ENCODE measurements at regions not wholly inside any gene's neighbourhood (a gene's known extent, or its start where the extent isn't known, plus 50 kb on each side); places are given as distances from the start of the nearest gene placed in this dataset.

DNA sequence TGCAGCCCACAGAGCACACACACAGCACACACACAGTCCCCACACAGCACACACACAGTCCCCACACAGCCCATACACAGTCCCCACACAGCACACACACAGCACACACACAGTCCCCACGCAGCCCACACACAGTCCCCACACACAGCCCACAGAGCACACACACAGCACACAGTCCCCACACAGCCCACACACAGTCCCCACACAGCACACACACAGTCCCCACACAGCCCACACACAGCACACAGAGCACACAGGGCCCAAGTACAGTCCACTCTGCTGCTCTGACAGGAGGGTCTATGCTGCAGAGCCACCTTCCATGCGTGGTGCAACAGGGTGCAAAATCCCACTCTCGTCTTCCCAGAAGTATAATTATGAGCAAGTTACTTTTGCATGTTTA is 240.5 kb upstream of the SALL3 start:
- H3K4me3 ChIP-seq (ENCODE audit: low read depth in 1 of 2, low read length in 2 of 2), result no peak overlapping the region
- no peaks in the 10 kb centered on the region for H3K27me3 ChIP-seq (ENCODE audit: control insufficient read depth in 1 of 2, insufficient read depth in 2 of 2, low read length in 2 of 2)
- no peaks in the 10 kb centered on the region for H3K4me1 ChIP-seq (ENCODE audit: control insufficient read depth in 2 of 2, insufficient read depth in 2 of 2, low read length in 1 of 2)
- no peaks in the 10 kb centered on the region for H3K36me3 ChIP-seq (ENCODE audit: control insufficient read depth in 2 of 2, insufficient read depth in 2 of 2, low read length in 1 of 2)
- WGBS, 2 donors, result 94 to 98% methylated on average over 3 of the region's 3 CpGs
- no peak overlapping the region for H3K27ac ChIP-seq (ENCODE audit: low read depth in 2 of 2, low read length in 1 of 2)
- H3K9me3 ChIP-seq (ENCODE audit: control insufficient read depth in 2 of 2, insufficient read depth in 1 of 2, low read depth in 1 of 2, low read length in 1 of 2), result no peaks in the 10 kb centered on the region

DNA sequence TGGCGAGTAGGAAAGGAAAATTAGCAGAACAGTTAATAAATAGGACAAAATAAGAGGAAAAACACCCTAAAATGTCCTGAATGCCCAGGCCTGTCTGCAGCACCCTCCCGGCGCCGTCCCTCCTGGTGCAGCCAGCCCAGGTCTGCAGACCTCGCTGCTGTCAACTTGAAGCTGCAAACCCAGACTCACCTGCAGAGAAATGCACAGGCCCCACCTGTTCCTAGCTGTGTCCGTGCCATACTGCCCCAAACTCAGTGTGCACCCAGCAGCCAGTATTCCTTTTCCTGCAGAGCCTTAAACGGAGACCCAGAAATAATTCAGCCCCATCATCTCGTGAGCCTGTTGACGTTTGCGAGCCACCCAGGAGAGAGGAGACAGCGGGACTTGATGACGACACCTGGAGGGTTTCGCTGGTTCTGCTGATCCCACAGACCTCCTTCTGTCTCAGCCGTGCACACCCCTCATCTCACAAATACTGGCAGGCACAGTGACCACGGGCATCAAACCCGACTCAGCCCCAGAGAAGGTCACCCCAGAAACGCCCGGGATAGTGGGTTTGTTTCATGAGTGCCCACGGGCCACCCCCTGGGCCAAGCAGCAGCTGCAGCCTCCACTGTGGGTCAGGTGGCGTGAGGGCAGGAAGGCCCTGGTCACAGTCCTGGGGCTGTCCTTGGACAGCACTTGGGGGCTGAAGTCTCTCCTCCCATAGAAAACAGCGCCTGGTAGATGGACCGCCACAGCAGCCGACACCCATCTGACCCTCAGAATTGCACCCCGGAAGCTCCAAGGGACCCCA is 239.5 kb upstream of the SALL3 start:
- Histone ChIP-seq H3K4me1 (ENCODE audit: control insufficient read depth in 2 of 2, insufficient read depth in 2 of 2, low read length in 1 of 2) (no peaks in the 10 kb centered on the region), H3K27ac (ENCODE audit: low read depth in 2 of 2, low read length in 1 of 2) (no peak overlapping the region), H3K9me3 (ENCODE audit: control insufficient read depth in 2 of 2, insufficient read depth in 1 of 2, low read depth in 1 of 2, low read length in 1 of 2) (no peaks in the 10 kb centered on the region), H3K4me3 (ENCODE audit: low read depth in 1 of 2, low read length in 2 of 2) (no peak overlapping the region), H3K36me3 (ENCODE audit: control insufficient read depth in 2 of 2, insufficient read depth in 2 of 2, low read length in 1 of 2) (no peaks in the 10 kb centered on the region), H3K27me3 (ENCODE audit: control insufficient read depth in 1 of 2, insufficient read depth in 2 of 2, low read length in 2 of 2) (no peaks in the 10 kb centered on the region)
- WGBS, 2 donors, result 86 to 89% methylated on average over 24 of the region's 24 CpGs

DNA sequence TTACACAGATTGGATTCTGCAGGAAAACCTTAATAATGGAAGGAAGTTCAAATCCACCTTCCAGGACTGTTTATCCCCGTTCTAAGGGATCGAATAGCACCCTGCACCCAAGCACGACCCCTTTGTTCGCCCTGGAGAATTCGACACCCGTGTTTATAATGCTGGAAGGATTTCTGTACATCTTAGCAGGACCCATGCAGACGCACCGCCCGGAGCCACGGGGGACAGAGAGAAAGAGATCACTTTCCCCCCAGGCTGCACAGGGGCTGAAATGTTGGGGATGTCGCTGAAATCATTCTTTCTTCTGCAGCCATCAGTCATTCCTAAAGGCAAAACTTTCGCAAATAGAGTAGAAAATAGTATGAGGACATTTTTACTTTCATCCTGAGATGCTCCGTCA is 238.7 kb upstream of the SALL3 start:
- no peaks in the 10 kb centered on the region for H3K27me3 ChIP-seq (ENCODE audit: control insufficient read depth in 1 of 2, insufficient read depth in 2 of 2, low read length in 2 of 2)
- H3K27ac ChIP-seq (ENCODE audit: low read depth in 2 of 2, low read length in 1 of 2), result no peak overlapping the region
- 68 to 69% methylated on average over 13 of the region's 13 CpGs for WGBS, 2 donors
- no peaks in the 10 kb centered on the region for H3K9me3 ChIP-seq (ENCODE audit: control insufficient read depth in 2 of 2, insufficient read depth in 1 of 2, low read depth in 1 of 2, low read length in 1 of 2)
- no peaks in the 10 kb centered on the region for H3K36me3 ChIP-seq (ENCODE audit: control insufficient read depth in 2 of 2, insufficient read depth in 2 of 2, low read length in 1 of 2)
- H3K4me1 ChIP-seq (ENCODE audit: control insufficient read depth in 2 of 2, insufficient read depth in 2 of 2, low read length in 1 of 2), result no peaks in the 10 kb centered on the region
- H3K4me3 ChIP-seq (ENCODE audit: low read depth in 1 of 2, low read length in 2 of 2), result no peak overlapping the region

DNA sequence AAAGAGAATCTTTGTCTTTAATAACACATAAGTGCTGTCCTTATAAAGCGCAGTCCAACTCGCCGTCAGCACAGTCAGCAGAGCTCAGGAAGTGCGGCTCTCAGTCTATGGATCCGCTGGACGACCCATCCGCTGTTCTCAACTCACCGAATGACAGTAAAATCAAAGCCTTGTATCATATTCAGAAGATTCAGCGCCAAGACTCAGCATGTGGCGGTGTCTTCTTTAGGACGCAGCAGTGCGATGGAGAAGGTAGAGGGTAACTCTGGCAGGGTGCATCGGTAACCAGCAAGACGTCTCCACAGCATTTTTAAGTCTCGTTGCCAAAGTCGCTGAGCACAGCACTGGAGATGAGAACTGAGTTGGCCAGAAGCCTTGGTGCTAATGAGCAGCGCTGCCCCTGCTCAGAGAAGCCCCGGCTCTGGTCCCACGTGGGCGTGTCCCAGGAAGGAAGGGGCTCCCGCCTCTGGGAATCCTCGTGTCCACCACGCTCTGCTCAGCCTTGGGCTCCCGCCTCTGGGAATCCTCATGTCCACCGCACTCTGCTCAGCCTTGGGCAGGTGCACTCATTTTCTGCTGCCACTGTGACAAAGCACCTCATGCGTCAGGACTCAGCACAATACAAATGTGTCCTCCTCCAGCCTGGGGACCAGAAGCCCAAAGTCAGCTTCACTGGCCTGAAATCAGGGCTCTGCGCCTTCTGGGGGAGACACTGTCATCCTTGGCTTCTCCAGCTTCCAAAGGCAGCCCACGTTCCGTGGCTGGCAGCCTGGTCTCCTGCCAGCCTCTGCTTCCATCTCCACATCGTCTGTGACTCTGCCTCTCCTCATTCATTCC is 238.0 kb upstream of the SALL3 start:
- Histone ChIP-seq H3K36me3 (ENCODE audit: control insufficient read depth in 2 of 2, insufficient read depth in 2 of 2, low read length in 1 of 2) (no peaks in the 10 kb centered on the region), H3K9me3 (ENCODE audit: control insufficient read depth in 2 of 2, insufficient read depth in 1 of 2, low read depth in 1 of 2, low read length in 1 of 2) (no peaks in the 10 kb centered on the region), H3K4me1 (ENCODE audit: control insufficient read depth in 2 of 2, insufficient read depth in 2 of 2, low read length in 1 of 2) (no peaks in the 10 kb centered on the region), H3K27ac (ENCODE audit: low read depth in 2 of 2, low read length in 1 of 2) (no peak overlapping the region), H3K27me3 (ENCODE audit: control insufficient read depth in 1 of 2, insufficient read depth in 2 of 2, low read length in 2 of 2) (no peaks in the 10 kb centered on the region), H3K4me3 (ENCODE audit: low read depth in 1 of 2, low read length in 2 of 2) (no peak overlapping the region)
- WGBS, 2 donors, result 85 to 87% methylated on average over 29 to 30 of the region's 30 CpGs

DNA sequence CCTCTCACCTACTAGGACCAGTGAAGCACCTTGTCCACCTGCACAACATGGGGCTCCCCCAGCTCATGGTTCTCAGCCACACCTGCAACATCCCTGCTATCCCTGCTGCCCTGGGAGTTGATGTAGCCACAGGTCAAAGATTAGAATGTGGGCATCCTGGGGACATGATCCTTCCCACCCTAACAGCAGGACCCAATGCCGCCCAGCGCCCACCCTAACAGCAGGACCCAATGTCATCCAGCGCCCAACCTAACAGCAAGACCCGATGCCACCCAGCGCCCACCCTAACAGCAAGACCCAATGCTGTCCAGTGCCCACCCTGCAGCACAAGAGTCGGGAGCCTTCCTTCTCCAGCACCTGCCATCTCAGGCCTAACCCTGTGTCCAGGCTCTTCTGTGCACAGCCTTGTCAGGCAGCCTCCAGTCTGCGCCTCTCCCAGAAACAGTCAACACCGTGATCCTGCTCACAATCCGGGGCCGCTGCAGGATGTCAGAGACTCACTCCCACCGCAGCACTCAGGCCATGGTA is 237.3 kb upstream of the SALL3 start:
- Histone ChIP-seq H3K9me3 (ENCODE audit: control insufficient read depth in 2 of 2, insufficient read depth in 1 of 2, low read depth in 1 of 2, low read length in 1 of 2) (no peaks in the 10 kb centered on the region), H3K4me1 (ENCODE audit: control insufficient read depth in 2 of 2, insufficient read depth in 2 of 2, low read length in 1 of 2) (no peaks in the 10 kb centered on the region), H3K36me3 (ENCODE audit: control insufficient read depth in 2 of 2, insufficient read depth in 2 of 2, low read length in 1 of 2) (no peaks in the 10 kb centered on the region), H3K27ac (ENCODE audit: low read depth in 2 of 2, low read length in 1 of 2) (no peak overlapping the region), H3K4me3 (ENCODE audit: low read depth in 1 of 2, low read length in 2 of 2) (no peak overlapping the region), H3K27me3 (ENCODE audit: control insufficient read depth in 1 of 2, insufficient read depth in 2 of 2, low read length in 2 of 2) (no peaks in the 10 kb centered on the region)
- WGBS, 2 donors, result 89 to 92% methylated on average over 11 of the region's 11 CpGs

DNA sequence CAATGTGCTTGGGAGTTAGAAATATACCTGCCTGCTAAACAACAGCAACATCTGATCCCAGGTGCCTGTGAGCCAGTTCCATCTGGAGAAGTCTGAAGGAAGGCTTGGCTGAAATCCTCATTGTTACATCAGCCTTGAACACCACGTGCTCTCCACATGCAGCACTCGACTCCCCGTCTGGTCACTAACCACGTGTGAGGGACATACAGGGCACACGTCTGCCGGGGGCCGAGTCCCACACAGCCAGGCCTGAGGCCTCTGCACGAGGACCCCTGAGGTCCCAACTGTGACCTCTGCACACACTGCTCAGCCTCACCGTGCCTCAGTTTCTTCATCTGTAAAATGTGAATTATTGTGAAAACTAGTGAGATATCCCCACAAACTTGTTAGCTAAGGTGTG is 236.5 kb upstream of the SALL3 start:
- Histone ChIP-seq H3K4me1 (ENCODE audit: control insufficient read depth in 2 of 2, insufficient read depth in 2 of 2, low read length in 1 of 2) (no peaks in the 10 kb centered on the region), H3K4me3 (ENCODE audit: low read depth in 1 of 2, low read length in 2 of 2) (no peak overlapping the region), H3K27ac (ENCODE audit: low read depth in 2 of 2, low read length in 1 of 2) (no peak overlapping the region), H3K36me3 (ENCODE audit: control insufficient read depth in 2 of 2, insufficient read depth in 2 of 2, low read length in 1 of 2) (no peaks in the 10 kb centered on the region), H3K27me3 (ENCODE audit: control insufficient read depth in 1 of 2, insufficient read depth in 2 of 2, low read length in 2 of 2) (no peaks in the 10 kb centered on the region), H3K9me3 (ENCODE audit: control insufficient read depth in 2 of 2, insufficient read depth in 1 of 2, low read depth in 1 of 2, low read length in 1 of 2) (no peaks in the 10 kb centered on the region)
- WGBS, 2 donors, result 80 to 84% methylated on average over 9 of the region's 9 CpGs

DNA sequence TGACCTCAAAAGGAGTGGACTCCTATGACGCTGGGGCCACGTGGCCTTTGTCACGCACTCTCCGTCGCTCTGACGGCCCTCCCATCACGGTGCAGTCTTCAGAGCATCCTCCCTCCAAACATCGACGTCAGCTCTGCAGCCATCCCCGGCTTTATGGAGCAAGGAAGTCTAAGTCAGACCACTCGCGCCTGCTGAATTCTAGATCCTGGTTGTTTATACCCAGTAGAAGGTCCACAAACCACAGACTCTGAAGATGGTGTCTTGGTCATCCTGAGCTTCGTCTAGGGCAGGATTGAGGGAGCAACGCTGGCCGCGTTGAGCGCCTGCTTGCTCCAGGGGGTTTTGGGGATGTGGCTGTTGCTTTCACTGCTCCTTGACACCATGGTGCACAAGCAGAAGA is 228.0 kb upstream of the SALL3 start:
- Histone ChIP-seq H3K36me3 (ENCODE audit: control insufficient read depth in 2 of 2, insufficient read depth in 2 of 2, low read length in 1 of 2) (no peaks in the 10 kb centered on the region), H3K27me3 (ENCODE audit: control insufficient read depth in 1 of 2, insufficient read depth in 2 of 2, low read length in 2 of 2) (no peaks in the 10 kb centered on the region), H3K9me3 (ENCODE audit: control insufficient read depth in 2 of 2, insufficient read depth in 1 of 2, low read depth in 1 of 2, low read length in 1 of 2) (no peaks in the 10 kb centered on the region), H3K4me1 (ENCODE audit: control insufficient read depth in 2 of 2, insufficient read depth in 2 of 2, low read length in 1 of 2) (no peaks in the 10 kb centered on the region), H3K27ac (ENCODE audit: low read depth in 2 of 2, low read length in 1 of 2) (no peak overlapping the region), H3K4me3 (ENCODE audit: low read depth in 1 of 2, low read length in 2 of 2) (no peak overlapping the region)
- WGBS, 2 donors, result 88 to 91% methylated on average over 17 of the region's 17 CpGs

DNA sequence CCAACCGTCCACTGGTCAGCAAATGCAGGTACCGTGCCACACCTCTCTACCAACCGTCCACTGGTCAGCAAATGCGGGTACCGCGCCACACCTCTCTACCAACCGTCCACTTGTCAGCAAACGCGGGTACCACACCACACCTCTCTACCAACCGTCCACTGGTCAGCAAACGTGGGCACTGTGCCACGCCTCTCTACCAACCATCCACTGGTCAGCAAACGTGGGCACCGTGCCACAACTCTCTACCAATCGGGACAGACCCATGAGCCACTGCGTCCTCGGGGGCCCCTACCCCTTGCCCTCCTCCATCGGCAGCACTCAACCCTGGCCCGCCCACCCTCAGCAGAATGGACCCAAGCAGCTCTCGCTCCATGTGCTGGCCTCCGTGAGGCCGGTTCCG is 226.4 kb upstream of the SALL3 start:
- Histone ChIP-seq H3K27me3 (ENCODE audit: control insufficient read depth in 1 of 2, insufficient read depth in 2 of 2, low read length in 2 of 2) (no peaks in the 10 kb centered on the region), H3K4me3 (ENCODE audit: low read depth in 1 of 2, low read length in 2 of 2) (no peak overlapping the region), H3K36me3 (ENCODE audit: control insufficient read depth in 2 of 2, insufficient read depth in 2 of 2, low read length in 1 of 2) (no peaks in the 10 kb centered on the region), H3K9me3 (ENCODE audit: control insufficient read depth in 2 of 2, insufficient read depth in 1 of 2, low read depth in 1 of 2, low read length in 1 of 2) (no peaks in the 10 kb centered on the region), H3K4me1 (ENCODE audit: control insufficient read depth in 2 of 2, insufficient read depth in 2 of 2, low read length in 1 of 2) (no peaks in the 10 kb centered on the region), H3K27ac (ENCODE audit: low read depth in 2 of 2, low read length in 1 of 2) (no peak overlapping the region)
- WGBS, 2 donors, result 94% methylated on average over 23 of the region's 23 CpGs

DNA sequence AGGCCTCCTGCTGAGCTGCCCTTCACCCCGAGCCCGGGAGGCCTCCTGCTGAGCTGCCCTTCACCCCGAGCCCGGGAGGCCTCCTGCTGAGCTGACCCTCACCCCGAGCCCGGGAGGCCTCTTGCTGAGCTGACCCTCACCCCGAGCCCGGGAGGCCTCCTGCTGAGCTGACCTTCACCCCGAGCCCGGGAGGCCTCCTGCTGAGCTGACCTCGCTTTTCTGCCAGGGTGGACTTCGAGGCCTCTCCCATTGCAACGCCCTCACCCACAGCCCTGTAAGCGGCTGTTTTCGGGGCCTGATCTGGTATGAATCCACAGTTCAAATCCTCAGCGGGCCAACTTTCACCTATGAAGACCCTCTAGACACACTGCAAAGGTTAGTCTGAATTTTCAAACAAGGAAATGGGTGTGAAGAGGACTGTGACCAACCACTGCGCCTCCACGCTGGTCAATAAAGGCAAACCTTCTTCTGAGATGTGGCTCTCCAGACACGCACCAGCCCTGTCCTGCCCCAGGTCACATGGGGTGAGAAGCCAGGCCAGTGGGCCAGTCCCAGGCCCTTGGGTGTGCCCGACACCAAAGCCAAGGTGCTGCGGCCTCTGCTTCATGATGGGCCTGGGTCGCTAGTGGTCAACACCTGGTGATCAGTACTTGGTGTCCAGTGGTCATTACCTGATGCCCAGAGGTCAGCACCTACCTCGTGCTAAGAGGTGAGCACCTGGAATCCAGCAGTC is 225.1 kb upstream of the SALL3 start:
- H3K27ac ChIP-seq (ENCODE audit: low read depth in 2 of 2, low read length in 1 of 2), result no peak overlapping the region
- no peaks in the 10 kb centered on the region for H3K9me3 ChIP-seq (ENCODE audit: control insufficient read depth in 2 of 2, insufficient read depth in 1 of 2, low read depth in 1 of 2, low read length in 1 of 2)
- H3K27me3 ChIP-seq (ENCODE audit: control insufficient read depth in 1 of 2, insufficient read depth in 2 of 2, low read length in 2 of 2), result no peaks in the 10 kb centered on the region
- 89 to 93% methylated on average over 19 to 23 of the region's 23 CpGs for WGBS, 2 donors
- H3K36me3 ChIP-seq (ENCODE audit: control insufficient read depth in 2 of 2, insufficient read depth in 2 of 2, low read length in 1 of 2), result no peaks in the 10 kb centered on the region
- H3K4me1 ChIP-seq (ENCODE audit: control insufficient read depth in 2 of 2, insufficient read depth in 2 of 2, low read length in 1 of 2), result no peaks in the 10 kb centered on the region
- no peak overlapping the region for H3K4me3 ChIP-seq (ENCODE audit: low read depth in 1 of 2, low read length in 2 of 2)
